ENCODE measurements at regions not wholly inside any gene's neighbourhood (a gene's known extent, or its start where the extent isn't known, plus 50 kb on each side); places are given as distances from the start of the nearest gene placed in this dataset.
A peak's percentile ranks its signal among the peaks of the same experiment; 100 is the strongest.

GRCh38 chr18:56085551-56085950 is 497.6 kb upstream of the TCF4 start:
- DNase-seq, result no peak
- intact Hi-C loops (cut with DNase I), result no loop called here
- ATAC-seq, result peak in 3 of 4 donors; percentile 57 to 74 (median 72)
- no peak for TF ChIP-seq CTCF (IDR thresholded peaks at IDR 0.05)
- peaks cover 4% of the 10 kb centered on the region for H3K4me1 ChIP-seq
- no peaks in the 10 kb centered on the region for H3K9me3 ChIP-seq
- H3K36me3 ChIP-seq (ENCODE audit: insufficient read depth in 1 of 2, low read depth in 1 of 2), result no peaks in the 10 kb centered on the region
- H3K27me3 ChIP-seq (ENCODE audit: insufficient read depth in 3 of 3, low read length in 2 of 3), result no peaks in the 10 kb centered on the region
- H3K4me3 ChIP-seq, result no peak overlapping the region
- WGBS, 3 donors, result 44 to 52% (median 51%) methylated on average over 5 of the region's 5 CpGs
- no peak overlapping the region for H3K27ac ChIP-seq

GRCh38 chr18:56083523-56084287 is 495.7 kb upstream of the TCF4 start:
- Histone ChIP-seq H3K9me3 (no peaks in the 10 kb centered on the region), H3K27me3 (ENCODE audit: insufficient read depth in 3 of 3, low read length in 2 of 3) (no peaks in the 10 kb centered on the region), H3K27ac (peak overlapping the region; percentile 27), H3K4me3 (no peak overlapping the region), H3K4me1 (peaks cover 4% of the 10 kb centered on the region), H3K36me3 (ENCODE audit: insufficient read depth in 1 of 2, low read depth in 1 of 2) (no peaks in the 10 kb centered on the region)
- no peak for TF ChIP-seq CTCF (IDR thresholded peaks at IDR 0.05)
- WGBS, 3 donors, result 49 to 56% (median 50%) methylated on average over 8 of the region's 8 CpGs
- ATAC-seq (no peak), DNase-seq (no peak)
- intact Hi-C loops (cut with DNase I), result no loop called here

GRCh38 chr18:56083097-56083521 is 495.1 kb upstream of the TCF4 start:
- Histone ChIP-seq H3K27ac (peak overlapping the region; percentile 27), H3K36me3 (ENCODE audit: insufficient read depth in 1 of 2, low read depth in 1 of 2) (no peaks in the 10 kb centered on the region), H3K4me3 (no peak overlapping the region), H3K9me3 (no peaks in the 10 kb centered on the region), H3K27me3 (ENCODE audit: insufficient read depth in 3 of 3, low read length in 2 of 3) (no peaks in the 10 kb centered on the region), H3K4me1 (peaks cover 4% of the 10 kb centered on the region)
- ATAC-seq (peak in 2 of 4 donors; percentile 42 to 46), DNase-seq (peak; percentile 34 to 58)
- peak; percentile 12 for TF ChIP-seq CTCF (IDR thresholded peaks at IDR 0.05)
- 8 to 12% (median 8%) methylated on average over 7 of the region's 7 CpGs for WGBS, 3 donors
- intact Hi-C loops (cut with DNase I), result no loop called here

- Histone ChIP-seq H3K4me1 (no peaks in the 10 kb centered on the region), H3K36me3 (ENCODE audit: insufficient read depth in 1 of 2, low read depth in 1 of 2) (no peaks in the 10 kb centered on the region), H3K27ac (no peak overlapping the region), H3K9me3 (no peaks in the 10 kb centered on the region), H3K4me3 (no peak overlapping the region), H3K27me3 (ENCODE audit: insufficient read depth in 3 of 3, low read length in 2 of 3) (no peaks in the 10 kb centered on the region)
- DNase-seq, result no peak
- TF ChIP-seq CTCF (IDR thresholded peaks at IDR 0.05), result no peak
- no peak for ATAC-seq
- intact Hi-C loops (cut with DNase I), result no loop called here
- WGBS, 3 donors, result 77 to 84% (median 77%) methylated on average over 1 of the region's 1 CpG
These were observed 488.7 kb upstream of the TCF4 start for GRCh38 chr18:56076723-56077122.

GRCh38 chr18:56068701-56069100 is 480.7 kb upstream of the TCF4 start:
- Histone ChIP-seq H3K9me3 (no peaks in the 10 kb centered on the region), H3K27ac (no peak overlapping the region), H3K36me3 (ENCODE audit: insufficient read depth in 1 of 2, low read depth in 1 of 2) (no peaks in the 10 kb centered on the region), H3K27me3 (ENCODE audit: insufficient read depth in 3 of 3, low read length in 2 of 3) (peaks cover 0 to 2% (median 0%) of the 10 kb centered on the region in 3 donors), H3K4me1 (no peaks in the 10 kb centered on the region), H3K4me3 (no peak overlapping the region)
- ATAC-seq (no peak), DNase-seq (no peak)
- TF ChIP-seq CTCF (IDR thresholded peaks at IDR 0.05), result no peak
- WGBS, 3 donors, result 74 to 82% (median 80%) methylated on average over 5 of the region's 5 CpGs
- intact Hi-C loops (cut with DNase I), result no loop called here

Measured in psoas muscle (tissue), 7 donors.